ENCODE measurements at regions not wholly inside any gene's neighbourhood (a gene's known extent, or its start where the extent isn't known, plus 50 kb on each side); places are given as distances from the start of the nearest gene placed in this dataset.
"Not testable (repeated sequence)": the region's sequence is repeated elsewhere in the genome, so short reads cannot be mapped to it uniquely, and the experiment has no call there.

- TF ChIP-seq CTCF (IDR thresholded peaks at IDR 0.05; ENCODE audit: insufficient read depth, low read length, poor library complexity, severe bottlenecking): no peak
- DNase-seq (ENCODE audit: low read depth): no peak
- Histone ChIP-seq H3K36me3 (ENCODE audit: control insufficient read depth, insufficient read depth, low read length) (no peaks in the 10 kb centered on the region), H3K4me3 (ENCODE audit: low read depth, low read length) (no peak overlapping the region), H3K27me3 (ENCODE audit: control insufficient read depth, insufficient read depth, low read length) (no peaks in the 10 kb centered on the region)
Observed at GRCh38 chr4:19194672-19195071, 1057.0 kb upstream of the SLIT2 start.

GRCh38 chr4:19193274-19193981 is 1058.3 kb upstream of the SLIT2 start:
- no peak for TF ChIP-seq CTCF (IDR thresholded peaks at IDR 0.05; ENCODE audit: insufficient read depth, low read length, poor library complexity, severe bottlenecking)

GRCh38 chr4:19191979-19192650 is 1059.6 kb upstream of the SLIT2 start:
- Histone ChIP-seq H3K27me3 (ENCODE audit: control insufficient read depth, insufficient read depth, low read length) (no peaks in the 10 kb centered on the region), H3K36me3 (ENCODE audit: control insufficient read depth, insufficient read depth, low read length) (no peaks in the 10 kb centered on the region), H3K4me3 (ENCODE audit: low read depth, low read length) (no peak overlapping the region)
- TF ChIP-seq CTCF (IDR thresholded peaks at IDR 0.05; ENCODE audit: insufficient read depth, low read length, poor library complexity, severe bottlenecking): no peak
- no peak for DNase-seq (ENCODE audit: low read depth)

More at GRCh38 chr4:19193274-19193981, 1058.3 kb upstream of the SLIT2 start:
- Histone ChIP-seq H3K36me3 (ENCODE audit: control insufficient read depth, insufficient read depth, low read length) (no peaks in the 10 kb centered on the region), H3K27me3 (ENCODE audit: control insufficient read depth, insufficient read depth, low read length) (no peaks in the 10 kb centered on the region), H3K4me3 (ENCODE audit: low read depth, low read length) (no peak overlapping the region)
- DNase-seq (ENCODE audit: low read depth): no peak

GRCh38 chr4:19187691-19188090 is 1064.0 kb upstream of the SLIT2 start:
- no peak overlapping the region for H3K4me3 ChIP-seq (ENCODE audit: low read depth, low read length)
- no peak for TF ChIP-seq CTCF (IDR thresholded peaks at IDR 0.05; ENCODE audit: insufficient read depth, low read length, poor library complexity, severe bottlenecking)
- no peak for DNase-seq (ENCODE audit: low read depth)
- no peaks in the 10 kb centered on the region for H3K36me3 ChIP-seq (ENCODE audit: control insufficient read depth, insufficient read depth, low read length)
- no peaks in the 10 kb centered on the region for H3K27me3 ChIP-seq (ENCODE audit: control insufficient read depth, insufficient read depth, low read length)

- no peak overlapping the region for H3K4me3 ChIP-seq (ENCODE audit: low read depth, low read length)
- no peaks in the 10 kb centered on the region for H3K36me3 ChIP-seq (ENCODE audit: control insufficient read depth, insufficient read depth, low read length)
- no peak for DNase-seq (ENCODE audit: low read depth)
- no peak for TF ChIP-seq CTCF (IDR thresholded peaks at IDR 0.05; ENCODE audit: insufficient read depth, low read length, poor library complexity, severe bottlenecking)
- H3K27me3 ChIP-seq (ENCODE audit: control insufficient read depth, insufficient read depth, low read length): no peaks in the 10 kb centered on the region
Observed at GRCh38 chr4:19187096-19187495, 1064.6 kb upstream of the SLIT2 start.

- H3K36me3 ChIP-seq (ENCODE audit: control insufficient read depth, insufficient read depth, low read length); H3K27me3 ChIP-seq (ENCODE audit: control insufficient read depth, insufficient read depth, low read length); DNase-seq (ENCODE audit: low read depth); H3K4me3 ChIP-seq (ENCODE audit: low read depth, low read length): not testable (repeated sequence)
Observed at GRCh38 chr4:19181631-19182030, 1070.1 kb upstream of the SLIT2 start.
